WTC11 (cell line): ENCODE measurements at regions not wholly inside any gene's neighbourhood (a gene's known extent, or its start where the extent isn't known, plus 50 kb on each side); places are given as distances from the start of the nearest gene placed in this dataset.

Experiments used
- CTCF ChIP-seq: fragments of 200-600 bp; IDR thresholded peaks from 2 replicates; pipeline ENCODE4 v1.8.0; 2022; ENCODE audit warnings: antibody characterized with exemption
- ELF4 ChIP-seq: sonication (generic); formaldehyde crosslinking; IDR thresholded peaks from 2 replicates; pipeline ENCODE4 v1.8.1; 2022; ENCODE audit warnings: low read depth, mild to moderate bottlenecking, moderate library complexity, missing genetic modification reagents
- NR3C1 ChIP-seq: sonication (generic); formaldehyde crosslinking; conservative IDR thresholded peaks from 2 replicates; pipeline ENCODE4 v1.8.1; 2023; ENCODE audit warnings: low read depth, mild to moderate bottlenecking, missing genetic modification reagents
- STAT6 ChIP-seq: sonication (generic); formaldehyde crosslinking; conservative IDR thresholded peaks from 2 replicates; pipeline ENCODE4 v1.8.1; 2023; ENCODE audit warnings: mild to moderate bottlenecking, low read depth, missing genetic modification reagents, moderate library complexity
- TP53 ChIP-seq: sonication (generic); formaldehyde crosslinking; IDR thresholded peaks from 2 replicates; pipeline ENCODE4 v1.8.1; 2023; ENCODE audit warnings: mild to moderate bottlenecking, missing genetic modification reagents
- USF1 ChIP-seq: sonication (generic); formaldehyde crosslinking; IDR thresholded peaks from 2 replicates; pipeline ENCODE4 v1.8.0; 2022; ENCODE audit warnings: mild to moderate bottlenecking, missing genetic modification reagents
- ZNF416 ChIP-seq: fragments of 250-450 bp; sonication (Bioruptor Pico); IDR thresholded peaks from 2 replicates; pipeline ENCODE4 v1.9.0; 2021; ENCODE audit warnings: mild to moderate bottlenecking, inconsistent platforms

- no peak for TF ChIP-seq CTCF
- TF ChIP-seq ZNF416: no peak
- no peak for TF ChIP-seq STAT6 (CRISPR knock-in tag)
- TF ChIP-seq NR3C1 (CRISPR knock-in tag): no peak
- no peak for TF ChIP-seq TP53 (CRISPR knock-in tag)
- TF ChIP-seq USF1: no peak
- TF ChIP-seq ELF4 (CRISPR knock-in tag): no peak
These were observed 1204.6 kb upstream of the TMPRSS15 start for GRCh38 chr21:19608101-19608621.
